Kidney epithelial cell (primary cell): ENCODE measurements at regions not wholly inside any gene's neighbourhood (a gene's known extent, or its start where the extent isn't known, plus 50 kb on each side); places are given as distances from the start of the nearest gene placed in this dataset.

ENCODE experiments used
- DNase-seq: peaks from one replicate; pipeline ENCODE4 v3.0.0-alpha.2; 2010; ENCODE audit warnings: low read depth
- H3K27me3 ChIP-seq: 2 replicates; pipeline ENCODE4 v1.6.0; 2011; ENCODE audit warnings: low read length; ENCODE audit not compliant: control insufficient read depth, insufficient read depth
- H3K36me3 ChIP-seq: 2 replicates; pipeline ENCODE4 v1.5.1; 2011; ENCODE audit warnings: low read length; ENCODE audit not compliant: control insufficient read depth, insufficient read depth
- H3K4me3 ChIP-seq: 2 replicates; pipeline ENCODE4 v1.5.1; 2011; ENCODE audit warnings: low read depth, mild to moderate bottlenecking, control low read depth, low read length
- TF ChIP-seq, protein P1 (sequence below): IDR thresholded peaks from 2 replicates; pipeline ENCODE4 v1.5.1; 2011; ENCODE audit warnings: mild to moderate bottlenecking, moderate library complexity, low read length, control low read depth, inconsistent platforms; ENCODE audit not compliant: insufficient read depth, poor library complexity, severe bottlenecking

DNA sequence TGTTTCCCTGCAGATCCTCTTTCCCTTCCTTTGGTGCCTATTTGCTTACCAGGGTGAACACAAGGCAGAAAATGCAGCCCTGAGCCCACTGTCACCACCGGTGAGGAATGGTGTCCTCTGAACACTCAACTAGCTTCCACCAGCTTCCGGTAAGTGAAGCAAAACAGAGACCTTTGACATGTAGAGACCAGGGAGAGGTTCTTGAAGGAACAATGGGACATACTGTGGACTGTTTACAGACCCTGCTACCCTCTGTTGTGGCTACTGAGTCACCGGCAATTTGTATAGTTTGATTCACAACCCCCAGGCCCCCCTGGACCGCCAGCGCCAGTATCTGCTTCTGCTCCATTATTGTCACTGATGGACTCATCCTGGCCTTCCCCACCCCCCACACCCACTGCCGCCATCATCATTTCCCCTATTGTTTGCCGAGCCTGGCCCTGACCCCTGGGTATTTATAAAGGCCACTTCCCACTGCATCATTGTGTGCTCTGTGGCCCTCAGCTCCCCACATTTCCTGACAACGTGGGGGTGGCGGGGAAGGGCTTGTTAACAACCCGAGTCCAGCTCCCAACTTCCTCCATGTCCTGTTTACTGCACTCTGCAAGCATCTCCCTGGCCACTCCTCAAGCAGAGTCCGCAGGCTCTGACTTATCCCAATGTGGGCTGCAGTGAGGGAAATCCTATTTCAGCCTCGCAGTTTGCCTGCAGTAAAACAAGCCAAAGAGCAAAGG, 252.9 kb downstream of the ETS1 start:
- DNase-seq = no peak
- no peak overlapping the region for H3K4me3 ChIP-seq
- TF ChIP-seq, protein P1, sequence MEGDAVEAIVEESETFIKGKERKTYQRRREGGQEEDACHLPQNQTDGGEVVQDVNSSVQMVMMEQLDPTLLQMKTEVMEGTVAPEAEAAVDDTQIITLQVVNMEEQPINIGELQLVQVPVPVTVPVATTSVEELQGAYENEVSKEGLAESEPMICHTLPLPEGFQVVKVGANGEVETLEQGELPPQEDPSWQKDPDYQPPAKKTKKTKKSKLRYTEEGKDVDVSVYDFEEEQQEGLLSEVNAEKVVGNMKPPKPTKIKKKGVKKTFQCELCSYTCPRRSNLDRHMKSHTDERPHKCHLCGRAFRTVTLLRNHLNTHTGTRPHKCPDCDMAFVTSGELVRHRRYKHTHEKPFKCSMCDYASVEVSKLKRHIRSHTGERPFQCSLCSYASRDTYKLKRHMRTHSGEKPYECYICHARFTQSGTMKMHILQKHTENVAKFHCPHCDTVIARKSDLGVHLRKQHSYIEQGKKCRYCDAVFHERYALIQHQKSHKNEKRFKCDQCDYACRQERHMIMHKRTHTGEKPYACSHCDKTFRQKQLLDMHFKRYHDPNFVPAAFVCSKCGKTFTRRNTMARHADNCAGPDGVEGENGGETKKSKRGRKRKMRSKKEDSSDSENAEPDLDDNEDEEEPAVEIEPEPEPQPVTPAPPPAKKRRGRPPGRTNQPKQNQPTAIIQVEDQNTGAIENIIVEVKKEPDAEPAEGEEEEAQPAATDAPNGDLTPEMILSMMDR = no peak
- H3K36me3 ChIP-seq = no peaks in the 10 kb centered on the region
- no peaks in the 10 kb centered on the region for H3K27me3 ChIP-seq

- no peak overlapping the region for H3K4me3 ChIP-seq
- TF ChIP-seq, protein P1 = no peak
- no peak for DNase-seq
- H3K36me3 ChIP-seq = no peaks in the 10 kb centered on the region
- no peaks in the 10 kb centered on the region for H3K27me3 ChIP-seq
Observed at GRCh38 chr11:128331317-128331716, 256.0 kb downstream of the ETS1 start.

DNA sequence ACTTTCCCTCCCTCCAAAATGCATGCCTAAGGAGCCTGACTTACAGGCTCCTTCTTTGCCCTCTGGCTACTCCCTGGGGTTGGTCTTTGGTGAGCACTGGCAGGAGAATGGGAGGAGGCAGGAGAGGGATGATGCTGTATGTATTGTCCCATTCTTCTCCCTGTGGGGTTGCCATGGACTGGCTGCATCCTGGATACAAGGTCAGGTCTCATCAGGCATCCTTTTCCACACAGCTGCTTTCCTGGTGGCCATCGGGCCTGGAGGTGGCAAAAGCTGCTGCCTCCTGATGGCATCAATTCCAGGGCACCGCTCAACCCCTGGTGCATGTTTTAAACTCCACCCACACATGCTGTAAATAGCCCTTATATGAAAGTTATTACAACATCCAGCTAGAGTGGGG, 257.2 kb downstream of the ETS1 start:
- no peaks in the 10 kb centered on the region for H3K36me3 ChIP-seq
- H3K27me3 ChIP-seq = no peaks in the 10 kb centered on the region
- TF ChIP-seq, protein P1 = no peak
- no peak for DNase-seq
- H3K4me3 ChIP-seq = no peak overlapping the region

- H3K36me3 ChIP-seq = no peaks in the 10 kb centered on the region
- no peak for DNase-seq
- TF ChIP-seq, protein P1 = no peak
Observed at GRCh38 chr11:128328955-128329551, 258.3 kb downstream of the ETS1 start.

GRCh38 chr11:128327274-128327673, 260.1 kb downstream of the ETS1 start:
- TF ChIP-seq, protein P1 = no peak
- no peak for DNase-seq
- H3K4me3 ChIP-seq = no peak overlapping the region
- H3K36me3 ChIP-seq = no peaks in the 10 kb centered on the region
- H3K27me3 ChIP-seq = no peaks in the 10 kb centered on the region

More at GRCh38 chr11:128328955-128329551, 258.3 kb downstream of the ETS1 start:
- Histone ChIP-seq H3K4me3 (no peak overlapping the region), H3K27me3 (no peaks in the 10 kb centered on the region)
